ENCODE measurements at regions not wholly inside any gene's neighbourhood (a gene's known extent, or its start where the extent isn't known, plus 50 kb on each side); places are given as distances from the start of the nearest gene placed in this dataset.

DNA sequence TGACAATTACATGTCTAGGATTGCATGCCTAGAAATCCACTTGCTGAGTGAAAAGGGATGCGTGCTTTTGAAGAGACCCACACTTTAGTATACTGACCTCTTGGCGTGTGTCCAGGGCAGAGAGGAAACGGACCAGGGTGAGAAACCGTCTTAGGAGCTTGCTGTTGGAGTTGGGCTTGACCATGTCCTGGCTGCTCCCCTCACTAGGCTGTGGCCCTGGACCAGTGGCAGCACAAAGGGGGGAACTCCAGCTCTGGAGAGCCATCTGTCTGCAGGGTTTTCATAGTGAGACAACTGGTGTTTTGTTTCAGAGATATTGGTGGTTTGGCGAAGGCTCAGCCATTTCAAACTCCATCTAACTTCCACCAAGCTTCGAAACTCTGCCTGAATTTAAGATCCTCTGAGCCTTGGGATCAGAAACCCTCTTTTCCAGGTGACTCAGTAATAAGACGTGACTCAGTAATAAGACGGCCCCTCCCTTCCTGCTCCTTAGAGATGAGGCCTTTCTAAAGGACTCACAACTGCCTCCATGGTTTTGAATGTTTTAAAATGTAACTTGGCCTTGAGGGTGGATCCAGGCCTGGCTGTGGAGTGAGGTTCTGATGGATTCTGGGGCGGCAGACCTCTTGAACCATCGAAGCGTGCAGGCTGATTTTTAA lies 165.8 kb downstream of the MELK start:
- Histone ChIP-seq H3K4me2 (no peak overlapping the region), H3K79me2 (ENCODE audit: low read depth) (no peaks in the 10 kb centered on the region), H3F3A (ENCODE audit: insufficient read depth, low read depth) (no peaks in the 10 kb centered on the region), H2AFZ (no peak overlapping the region), H3K4me1 (replicated peaks; ENCODE audit: insufficient read depth) (no peaks in the 10 kb centered on the region), H4K20me1 (ENCODE audit: insufficient read depth) (no peaks in the 10 kb centered on the region), H3K27me3 (ENCODE audit: insufficient read depth, low read depth) (peaks cover 12% of the 10 kb centered on the region; the same call in 1 of the 2 replicates), H3K27ac (no peak overlapping the region), H3K4me3 (no peak overlapping the region), H3K9me3 (ENCODE audit: insufficient read depth, low read depth) (no peaks in the 10 kb centered on the region), H3K9me2 (ENCODE audit: insufficient read depth) (no peaks in the 10 kb centered on the region), H3K36me3 (ENCODE audit: low read depth) (no peaks in the 10 kb centered on the region)
- TF ChIP-seq EZH2 (IDR thresholded peaks at IDR 0.05; ENCODE audit: low read depth) = no peak
- TF ChIP-seq, protein P1, sequence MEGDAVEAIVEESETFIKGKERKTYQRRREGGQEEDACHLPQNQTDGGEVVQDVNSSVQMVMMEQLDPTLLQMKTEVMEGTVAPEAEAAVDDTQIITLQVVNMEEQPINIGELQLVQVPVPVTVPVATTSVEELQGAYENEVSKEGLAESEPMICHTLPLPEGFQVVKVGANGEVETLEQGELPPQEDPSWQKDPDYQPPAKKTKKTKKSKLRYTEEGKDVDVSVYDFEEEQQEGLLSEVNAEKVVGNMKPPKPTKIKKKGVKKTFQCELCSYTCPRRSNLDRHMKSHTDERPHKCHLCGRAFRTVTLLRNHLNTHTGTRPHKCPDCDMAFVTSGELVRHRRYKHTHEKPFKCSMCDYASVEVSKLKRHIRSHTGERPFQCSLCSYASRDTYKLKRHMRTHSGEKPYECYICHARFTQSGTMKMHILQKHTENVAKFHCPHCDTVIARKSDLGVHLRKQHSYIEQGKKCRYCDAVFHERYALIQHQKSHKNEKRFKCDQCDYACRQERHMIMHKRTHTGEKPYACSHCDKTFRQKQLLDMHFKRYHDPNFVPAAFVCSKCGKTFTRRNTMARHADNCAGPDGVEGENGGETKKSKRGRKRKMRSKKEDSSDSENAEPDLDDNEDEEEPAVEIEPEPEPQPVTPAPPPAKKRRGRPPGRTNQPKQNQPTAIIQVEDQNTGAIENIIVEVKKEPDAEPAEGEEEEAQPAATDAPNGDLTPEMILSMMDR (conservative IDR thresholded peaks at IDR 0.05) = no peak
- BruUV-seq (replicated peaks) = no TSS peak
- intact Hi-C loops (cut with micrococcal nuclease; ENCODE audit: unreplicated experiment) = no loop called here
- DNase-seq = peak in 1 of 2 experiments; percentile 38
- ChIA-PET POLR2A (ENCODE audit: unreplicated experiment) (no interaction called here), CTCF (no interaction called here)

GRCh38 chr9:36739373-36740116 lies 166.8 kb downstream of the MELK start:
- Histone ChIP-seq H3K9me3 (ENCODE audit: insufficient read depth, low read depth) (no peaks in the 10 kb centered on the region), H4K20me1 (ENCODE audit: insufficient read depth) (no peaks in the 10 kb centered on the region), H2AFZ (no peak overlapping the region), H3K4me3 (no peak overlapping the region), H3K27me3 (ENCODE audit: insufficient read depth, low read depth) (peaks cover 21% of the 10 kb centered on the region; the same call in 1 of the 2 replicates), H3K4me2 (no peak overlapping the region), H3K27ac (no peak overlapping the region), H3F3A (ENCODE audit: insufficient read depth, low read depth) (no peaks in the 10 kb centered on the region), H3K79me2 (ENCODE audit: low read depth) (no peaks in the 10 kb centered on the region), H3K4me1 (replicated peaks; ENCODE audit: insufficient read depth) (no peaks in the 10 kb centered on the region), H3K9me2 (ENCODE audit: insufficient read depth) (no peaks in the 10 kb centered on the region), H3K36me3 (ENCODE audit: low read depth) (no peaks in the 10 kb centered on the region)
- ChIA-PET POLR2A (ENCODE audit: unreplicated experiment) (no interaction called here), CTCF (no interaction called here)
- no TSS peak for BruUV-seq (replicated peaks)
- no peak for DNase-seq
- intact Hi-C loops (cut with micrococcal nuclease; ENCODE audit: unreplicated experiment) = no loop called here
- TF ChIP-seq, protein P1 (conservative IDR thresholded peaks at IDR 0.05) = no peak
- no peak for TF ChIP-seq EZH2 (IDR thresholded peaks at IDR 0.05; ENCODE audit: low read depth)

- Histone ChIP-seq H3K9me2 (ENCODE audit: insufficient read depth) (no peaks in the 10 kb centered on the region), H3F3A (ENCODE audit: insufficient read depth, low read depth) (no peaks in the 10 kb centered on the region), H3K79me2 (ENCODE audit: low read depth) (no peaks in the 10 kb centered on the region), H3K36me3 (ENCODE audit: low read depth) (no peaks in the 10 kb centered on the region), H3K4me1 (replicated peaks; ENCODE audit: insufficient read depth) (no peaks in the 10 kb centered on the region), H3K27ac (no peak overlapping the region), H2AFZ (no peak overlapping the region), H3K4me2 (no peak overlapping the region), H4K20me1 (ENCODE audit: insufficient read depth) (no peaks in the 10 kb centered on the region), H3K27me3 (ENCODE audit: insufficient read depth, low read depth) (peaks cover 43% of the 10 kb centered on the region; the same call in 1 of the 2 replicates), H3K9me3 (ENCODE audit: insufficient read depth, low read depth) (no peaks in the 10 kb centered on the region), H3K4me3 (no peak overlapping the region)
- POLR2A ChIA-PET (ENCODE audit: unreplicated experiment) = no interaction called here
- no peak for TF ChIP-seq EZH2 (IDR thresholded peaks at IDR 0.05; ENCODE audit: low read depth)
- TF ChIP-seq, protein P1 (conservative IDR thresholded peaks at IDR 0.05) = no peak
- DNase-seq = no peak
- intact Hi-C loops (cut with micrococcal nuclease; ENCODE audit: unreplicated experiment) = no loop called here
- CTCF ChIA-PET = no interaction called here
- no TSS peak for BruUV-seq (replicated peaks)
These were observed 169.6 kb downstream of the MELK start for GRCh38 chr9:36742264-36742663.

Measured in PC-9 (cell line).